ENCODE measurements at regions not wholly inside any gene's neighbourhood (a gene's known extent, or its start where the extent isn't known, plus 50 kb on each side); places are given as distances from the start of the nearest gene placed in this dataset.
"Not testable (repeated sequence)": the region's sequence is repeated elsewhere in the genome, so short reads cannot be mapped to it uniquely, and the experiment has no call there.

DNA sequence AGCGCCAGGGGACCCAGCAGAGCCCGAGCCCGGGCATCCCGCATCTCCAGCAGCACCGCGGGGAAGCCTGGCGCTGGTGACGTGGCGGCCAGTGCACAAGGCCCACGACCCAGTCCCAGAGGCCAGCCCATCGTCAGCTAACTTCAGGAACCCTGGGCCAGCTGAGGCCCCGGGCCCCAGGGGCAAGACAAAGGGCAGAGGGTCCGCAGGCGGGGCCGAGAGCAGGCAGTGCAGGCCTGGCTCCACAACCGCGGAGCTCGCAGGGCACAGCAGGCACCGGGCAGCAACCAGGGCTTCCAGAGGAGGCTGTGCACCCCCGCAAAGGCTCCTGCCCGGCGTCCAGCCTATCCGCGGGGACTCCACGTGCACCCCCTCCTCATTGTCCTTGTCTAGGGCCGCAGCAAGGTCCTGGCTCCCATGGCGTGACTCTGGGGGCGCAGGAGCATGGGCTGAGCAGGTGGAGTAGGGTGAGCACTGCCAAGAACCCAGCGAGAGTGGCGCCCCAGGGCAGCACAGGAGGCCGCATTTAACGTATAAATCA, 352.5 kb downstream of the KCNJ18 start:
- not testable (repeated sequence) for H3K9me3 ChIP-seq (replicated peaks; ENCODE audit: insufficient read depth, low read length); H3F3A ChIP-seq (ENCODE audit: insufficient read depth, low read length); H3K4me3 ChIP-seq (ENCODE audit: low read length); H3K36me3 ChIP-seq (replicated peaks; ENCODE audit: insufficient read depth, low read length); H3K27ac ChIP-seq (ENCODE audit: low read length); H3K9me2 ChIP-seq (replicated peaks; ENCODE audit: insufficient read depth, low read length); H3K79me2 ChIP-seq (ENCODE audit: low read length); H4K20me1 ChIP-seq (ENCODE audit: insufficient read depth, low read length); H3K4me2 ChIP-seq (ENCODE audit: low read depth, low read length); H3K4me1 ChIP-seq (ENCODE audit: low read length); H3K9ac ChIP-seq (ENCODE audit: low read length); DNase-seq; H2AFZ ChIP-seq (ENCODE audit: low read length); H3K27me3 ChIP-seq (replicated peaks; ENCODE audit: insufficient read depth, low read length)

DNA sequence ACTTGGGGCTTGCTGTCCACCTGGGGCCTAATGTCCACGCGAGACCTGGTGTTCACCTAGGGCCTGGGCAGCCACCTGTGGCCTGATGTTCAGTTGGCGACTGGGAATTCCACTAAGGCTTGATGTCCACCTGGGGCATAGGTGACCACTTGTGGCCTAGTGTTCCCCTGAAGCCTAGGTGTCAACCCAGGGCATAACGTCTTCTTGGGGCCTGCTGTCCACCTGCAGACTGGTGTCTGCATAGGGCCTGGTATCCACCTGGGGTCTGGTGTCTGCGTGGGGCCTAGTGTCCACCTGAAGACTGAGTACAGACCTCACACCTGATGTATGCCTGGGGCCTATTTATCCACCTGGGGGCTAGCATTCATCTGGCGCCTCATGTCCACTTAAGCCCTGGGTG, 355.2 kb downstream of the KCNJ18 start:
- not testable (repeated sequence) for DNase-seq

DNA sequence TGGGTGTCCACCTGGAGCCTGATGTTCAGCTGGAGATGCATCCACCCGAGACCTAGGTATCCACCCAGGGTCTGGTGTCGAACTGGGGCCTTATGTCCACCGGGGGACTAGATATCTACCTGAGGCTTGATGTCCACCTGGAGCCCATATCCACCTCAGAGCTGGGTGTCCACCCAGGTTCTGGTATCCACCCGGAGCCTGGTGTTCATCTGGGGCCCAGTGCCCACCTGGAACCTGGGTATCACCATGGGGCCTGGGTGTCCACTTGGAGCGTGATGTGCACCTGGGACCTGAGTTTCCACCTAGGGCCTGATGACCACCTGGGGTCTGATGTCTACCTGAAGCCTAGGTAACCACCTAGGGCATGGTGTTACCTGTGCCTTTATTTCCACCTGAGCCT, 355.9 kb downstream of the KCNJ18 start:
- H3F3A ChIP-seq (ENCODE audit: insufficient read depth, low read length); H3K27ac ChIP-seq (ENCODE audit: low read length); H3K4me1 ChIP-seq (ENCODE audit: low read length); H3K9ac ChIP-seq (ENCODE audit: low read length); H3K9me2 ChIP-seq (replicated peaks; ENCODE audit: insufficient read depth, low read length); DNase-seq; H2AFZ ChIP-seq (ENCODE audit: low read length); H3K27me3 ChIP-seq (replicated peaks; ENCODE audit: insufficient read depth, low read length); H3K4me3 ChIP-seq (ENCODE audit: low read length); H3K36me3 ChIP-seq (replicated peaks; ENCODE audit: insufficient read depth, low read length); H3K4me2 ChIP-seq (ENCODE audit: low read depth, low read length); H3K9me3 ChIP-seq (replicated peaks; ENCODE audit: insufficient read depth, low read length); H4K20me1 ChIP-seq (ENCODE audit: insufficient read depth, low read length); H3K79me2 ChIP-seq (ENCODE audit: low read length): not testable (repeated sequence)

More for the DNA sequence above, 355.2 kb downstream of the KCNJ18 start:
- not testable (repeated sequence) for H2AFZ ChIP-seq (ENCODE audit: low read length); H3K4me2 ChIP-seq (ENCODE audit: low read depth, low read length); H3K27ac ChIP-seq (ENCODE audit: low read length); H3K4me1 ChIP-seq (ENCODE audit: low read length); H3K27me3 ChIP-seq (replicated peaks; ENCODE audit: insufficient read depth, low read length); H3K9me3 ChIP-seq (replicated peaks; ENCODE audit: insufficient read depth, low read length); H3K9ac ChIP-seq (ENCODE audit: low read length); H3K79me2 ChIP-seq (ENCODE audit: low read length); H4K20me1 ChIP-seq (ENCODE audit: insufficient read depth, low read length); H3K9me2 ChIP-seq (replicated peaks; ENCODE audit: insufficient read depth, low read length); H3K36me3 ChIP-seq (replicated peaks; ENCODE audit: insufficient read depth, low read length); H3F3A ChIP-seq (ENCODE audit: insufficient read depth, low read length); H3K4me3 ChIP-seq (ENCODE audit: low read length)

DNA sequence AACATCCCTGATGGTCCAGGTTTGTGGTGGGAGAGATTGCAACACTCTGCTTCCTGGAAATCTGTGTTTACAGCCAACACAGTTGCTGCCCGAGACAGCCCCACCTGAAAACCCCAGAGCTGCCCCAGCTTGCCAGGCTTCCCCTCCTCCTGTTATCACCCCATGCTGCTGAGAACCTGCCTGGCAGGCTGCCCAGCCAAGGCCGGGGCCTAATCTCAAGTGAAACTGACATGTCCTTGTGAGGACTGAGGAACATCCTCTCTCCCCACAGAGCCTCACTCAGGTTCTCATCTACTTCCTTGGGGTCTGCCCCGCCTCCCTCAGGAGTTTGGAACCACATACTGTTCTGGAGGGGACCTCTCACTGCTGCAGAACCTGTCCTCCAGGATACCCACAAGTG, 358.4 kb downstream of the KCNJ18 start:
- H3K4me1 ChIP-seq (ENCODE audit: low read length); H2AFZ ChIP-seq (ENCODE audit: low read length); H3K27ac ChIP-seq (ENCODE audit: low read length); H3K9me3 ChIP-seq (replicated peaks; ENCODE audit: insufficient read depth, low read length); H3K4me3 ChIP-seq (ENCODE audit: low read length); H3K9me2 ChIP-seq (replicated peaks; ENCODE audit: insufficient read depth, low read length); H3K27me3 ChIP-seq (replicated peaks; ENCODE audit: insufficient read depth, low read length); H3K79me2 ChIP-seq (ENCODE audit: low read length); H3K9ac ChIP-seq (ENCODE audit: low read length); H3F3A ChIP-seq (ENCODE audit: insufficient read depth, low read length); H3K4me2 ChIP-seq (ENCODE audit: low read depth, low read length); H4K20me1 ChIP-seq (ENCODE audit: insufficient read depth, low read length); H3K36me3 ChIP-seq (replicated peaks; ENCODE audit: insufficient read depth, low read length); DNase-seq: not testable (repeated sequence)

DNA sequence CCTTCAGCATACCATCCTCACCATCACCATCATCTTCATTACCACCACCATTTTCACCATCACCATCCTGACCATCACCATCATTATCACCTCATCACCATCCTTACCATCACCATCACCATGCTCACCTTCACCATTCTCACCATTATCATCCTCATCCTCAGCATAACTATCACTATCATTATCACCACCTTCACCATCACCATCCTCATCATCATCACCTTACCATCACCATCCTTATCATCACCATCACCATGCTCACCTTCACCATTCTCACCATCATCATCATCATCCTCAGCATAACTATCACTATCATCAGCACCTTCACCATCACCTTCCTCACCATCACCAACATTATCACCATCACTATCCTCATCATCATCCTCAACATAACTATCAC, 360.4 kb downstream of the KCNJ18 start:
- not testable (repeated sequence) for DNase-seq

DNA sequence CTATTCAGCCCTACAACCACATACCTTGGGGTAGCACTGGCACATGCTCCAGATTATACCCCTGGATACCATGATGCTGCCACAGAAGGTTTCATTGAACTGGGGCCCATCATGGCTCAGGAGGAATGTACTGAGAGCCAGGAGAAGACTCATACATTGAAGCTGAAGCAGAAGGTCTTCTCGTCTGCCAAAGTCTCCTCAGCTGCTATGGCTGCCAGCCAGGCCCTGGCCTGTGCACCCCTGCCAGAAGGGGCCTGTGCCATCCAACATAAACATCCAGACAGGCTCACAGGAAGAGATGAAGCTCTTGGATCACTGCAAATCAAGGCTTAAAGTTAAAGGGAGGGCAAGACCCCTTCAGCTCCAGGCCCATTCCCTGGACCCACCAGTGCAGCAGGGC, 364.2 kb downstream of the KCNJ18 start:
- H4K20me1 ChIP-seq (ENCODE audit: insufficient read depth, low read length); H3K27me3 ChIP-seq (replicated peaks; ENCODE audit: insufficient read depth, low read length); H3K79me2 ChIP-seq (ENCODE audit: low read length); H3K9ac ChIP-seq (ENCODE audit: low read length); H3K36me3 ChIP-seq (replicated peaks; ENCODE audit: insufficient read depth, low read length); DNase-seq; H2AFZ ChIP-seq (ENCODE audit: low read length); H3K27ac ChIP-seq (ENCODE audit: low read length); H3F3A ChIP-seq (ENCODE audit: insufficient read depth, low read length); H3K9me3 ChIP-seq (replicated peaks; ENCODE audit: insufficient read depth, low read length); H3K4me1 ChIP-seq (ENCODE audit: low read length); H3K9me2 ChIP-seq (replicated peaks; ENCODE audit: insufficient read depth, low read length); H3K4me3 ChIP-seq (ENCODE audit: low read length); H3K4me2 ChIP-seq (ENCODE audit: low read depth, low read length): not testable (repeated sequence)

More for the DNA sequence above, 360.4 kb downstream of the KCNJ18 start:
- H3K36me3 ChIP-seq (replicated peaks; ENCODE audit: insufficient read depth, low read length); H3K79me2 ChIP-seq (ENCODE audit: low read length); H3K27me3 ChIP-seq (replicated peaks; ENCODE audit: insufficient read depth, low read length); H3K9ac ChIP-seq (ENCODE audit: low read length); H3K9me2 ChIP-seq (replicated peaks; ENCODE audit: insufficient read depth, low read length); H3K4me2 ChIP-seq (ENCODE audit: low read depth, low read length); H3K4me3 ChIP-seq (ENCODE audit: low read length); H3K9me3 ChIP-seq (replicated peaks; ENCODE audit: insufficient read depth, low read length); H3K27ac ChIP-seq (ENCODE audit: low read length); H3K4me1 ChIP-seq (ENCODE audit: low read length); H2AFZ ChIP-seq (ENCODE audit: low read length); H4K20me1 ChIP-seq (ENCODE audit: insufficient read depth, low read length); H3F3A ChIP-seq (ENCODE audit: insufficient read depth, low read length): not testable (repeated sequence)

DNA sequence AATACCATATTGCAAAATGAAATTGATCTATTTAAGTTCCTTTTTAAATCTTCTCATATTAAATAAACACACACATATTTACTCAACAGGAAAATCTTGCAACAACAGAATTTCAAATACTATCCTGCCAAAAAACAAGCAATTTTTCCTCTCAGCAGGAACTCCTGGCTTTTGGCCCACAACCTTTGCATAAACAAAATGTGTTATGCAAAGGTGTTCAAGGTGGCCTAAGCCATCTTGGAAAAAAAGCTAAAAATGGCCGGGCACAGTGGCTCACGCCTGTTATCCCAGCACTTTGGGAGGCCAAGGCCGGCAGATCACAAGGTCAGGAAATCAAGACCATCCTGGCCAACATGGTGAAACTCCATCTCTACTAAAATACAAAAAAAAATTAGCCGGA, 383.6 kb downstream of the KCNJ18 start:
- not testable (repeated sequence) for H3K4me2 ChIP-seq (ENCODE audit: low read depth, low read length); H3F3A ChIP-seq (ENCODE audit: insufficient read depth, low read length); H3K27me3 ChIP-seq (replicated peaks; ENCODE audit: insufficient read depth, low read length); H2AFZ ChIP-seq (ENCODE audit: low read length); H3K79me2 ChIP-seq (ENCODE audit: low read length); H3K9me3 ChIP-seq (replicated peaks; ENCODE audit: insufficient read depth, low read length); H3K4me1 ChIP-seq (ENCODE audit: low read length); H3K9me2 ChIP-seq (replicated peaks; ENCODE audit: insufficient read depth, low read length); H3K9ac ChIP-seq (ENCODE audit: low read length); DNase-seq; H3K27ac ChIP-seq (ENCODE audit: low read length); H4K20me1 ChIP-seq (ENCODE audit: insufficient read depth, low read length); H3K4me3 ChIP-seq (ENCODE audit: low read length); H3K36me3 ChIP-seq (replicated peaks; ENCODE audit: insufficient read depth, low read length)

DNA sequence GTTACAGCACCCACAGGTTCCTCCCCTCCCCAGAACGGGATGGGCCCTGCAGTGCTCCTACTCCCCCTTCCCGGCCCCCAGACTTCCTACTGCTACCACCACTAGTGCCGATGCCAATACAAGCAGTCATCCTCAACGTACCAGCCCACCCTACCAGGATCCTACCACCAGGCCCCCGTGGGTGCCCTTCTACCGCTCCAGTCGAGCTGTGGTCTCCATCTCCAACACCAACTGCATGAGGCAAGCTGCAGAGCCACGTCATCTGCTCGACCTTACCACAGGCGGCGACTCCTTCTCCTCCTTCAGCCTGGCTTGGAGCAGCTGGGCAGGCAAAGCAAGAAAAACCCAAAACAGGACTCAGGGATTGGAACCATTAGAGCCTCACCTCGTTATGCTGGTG, 396.3 kb downstream of the KCNJ18 start:
- not testable (repeated sequence) for H3F3A ChIP-seq (ENCODE audit: insufficient read depth, low read length); H3K4me1 ChIP-seq (ENCODE audit: low read length); H4K20me1 ChIP-seq (ENCODE audit: insufficient read depth, low read length); H3K9me3 ChIP-seq (replicated peaks; ENCODE audit: insufficient read depth, low read length); H3K27me3 ChIP-seq (replicated peaks; ENCODE audit: insufficient read depth, low read length); H3K4me3 ChIP-seq (ENCODE audit: low read length); H3K9me2 ChIP-seq (replicated peaks; ENCODE audit: insufficient read depth, low read length); H3K27ac ChIP-seq (ENCODE audit: low read length); DNase-seq; H3K36me3 ChIP-seq (replicated peaks; ENCODE audit: insufficient read depth, low read length); H3K9ac ChIP-seq (ENCODE audit: low read length); H2AFZ ChIP-seq (ENCODE audit: low read length); H3K4me2 ChIP-seq (ENCODE audit: low read depth, low read length); H3K79me2 ChIP-seq (ENCODE audit: low read length)
